Peyer's patch (tissue), 4 donors: ENCODE measurements at regions not wholly inside any gene's neighbourhood (a gene's known extent, or its start where the extent isn't known, plus 50 kb on each side); places are given as distances from the start of the nearest gene placed in this dataset.

Source experiments
- DNase-seq, 3 donors: peaks; one replicate each; pipeline ENCODE4 v3.0.0-alpha.2; 2017 to 2019
- H3K27ac ChIP-seq, 4 donors: fragments of 200-600 bp; sonication (generic); one replicate each; pipeline ENCODE4 v1.5.1; 2016 to 2019
- H3K27me3 ChIP-seq, 2 donors: fragments of 200-600 bp; sonication (generic); one replicate each; pipeline ENCODE4 v1.5.1; 2019
- H3K36me3 ChIP-seq, 3 donors: fragments of 200-600 bp; sonication (generic); one replicate each; pipeline ENCODE4 v1.5.1; 2016 to 2019
- H3K4me1 ChIP-seq, 4 donors: fragments of 200-600 bp; sonication (generic); one replicate each; pipeline ENCODE4 v1.5.1; 2016 to 2019
- H3K4me3 ChIP-seq, 4 donors: fragments of 200-600 bp; sonication (generic); 1 replicate in 3 of 4; 2 replicates in 1 of 4; pipeline ENCODE4 v1.5.1; 2016 to 2019; ENCODE audit warnings: mild to moderate bottlenecking in 1 of 4
- H3K9me3 ChIP-seq, 4 donors: fragments of 200-600 bp; sonication (generic); one replicate each; pipeline ENCODE4 v1.5.1; 2016 to 2019; ENCODE audit warnings: mild to moderate bottlenecking in 1 of 4
- POLR2A ChIP-seq, 2 donors: fragments of 450-650 bp; IDR thresholded peaks; one replicate each; pipeline ENCODE4 v1.5.1; 2017; ENCODE audit warnings: antibody characterized with exemption in 2 of 2, mild to moderate bottlenecking in 2 of 2, moderate library complexity in 2 of 2
- TF ChIP-seq, protein P1 (sequence below), 6 experiments: fragments of 450-650 bp in 4 of 6; fragments of 200-600 bp in 2 of 6; sonication (generic) in 1 of 6; IDR thresholded peaks; one replicate each; pipeline ENCODE4 v1.5.1; 2017 to 2019; ENCODE audit warnings: antibody characterized with exemption in 6 of 6, mild to moderate bottlenecking in 3 of 6, moderate library complexity in 1 of 6

DNA sequence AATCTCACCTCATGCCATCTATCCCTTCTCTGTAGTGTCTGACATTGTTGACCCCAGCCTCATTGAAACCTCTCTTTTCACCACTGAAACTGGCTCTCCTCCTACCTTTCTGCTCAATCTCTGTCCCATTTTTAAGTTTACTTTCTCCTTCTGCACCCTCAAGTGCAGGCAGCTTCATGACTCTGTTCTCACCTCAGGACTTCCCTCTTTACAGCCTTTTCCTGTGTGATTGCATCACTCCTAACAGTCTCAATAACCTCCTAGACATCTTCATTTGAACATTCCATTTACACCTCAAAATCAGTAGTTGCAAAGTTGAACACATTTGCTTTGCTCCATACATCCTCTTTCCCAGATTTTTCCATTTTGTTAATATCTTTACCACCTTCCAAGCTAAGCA, 172.1 kb downstream of the RASEF start:
- no peak for TF ChIP-seq POLR2A (IDR thresholded peaks at IDR 0.05)
- TF ChIP-seq, protein P1, sequence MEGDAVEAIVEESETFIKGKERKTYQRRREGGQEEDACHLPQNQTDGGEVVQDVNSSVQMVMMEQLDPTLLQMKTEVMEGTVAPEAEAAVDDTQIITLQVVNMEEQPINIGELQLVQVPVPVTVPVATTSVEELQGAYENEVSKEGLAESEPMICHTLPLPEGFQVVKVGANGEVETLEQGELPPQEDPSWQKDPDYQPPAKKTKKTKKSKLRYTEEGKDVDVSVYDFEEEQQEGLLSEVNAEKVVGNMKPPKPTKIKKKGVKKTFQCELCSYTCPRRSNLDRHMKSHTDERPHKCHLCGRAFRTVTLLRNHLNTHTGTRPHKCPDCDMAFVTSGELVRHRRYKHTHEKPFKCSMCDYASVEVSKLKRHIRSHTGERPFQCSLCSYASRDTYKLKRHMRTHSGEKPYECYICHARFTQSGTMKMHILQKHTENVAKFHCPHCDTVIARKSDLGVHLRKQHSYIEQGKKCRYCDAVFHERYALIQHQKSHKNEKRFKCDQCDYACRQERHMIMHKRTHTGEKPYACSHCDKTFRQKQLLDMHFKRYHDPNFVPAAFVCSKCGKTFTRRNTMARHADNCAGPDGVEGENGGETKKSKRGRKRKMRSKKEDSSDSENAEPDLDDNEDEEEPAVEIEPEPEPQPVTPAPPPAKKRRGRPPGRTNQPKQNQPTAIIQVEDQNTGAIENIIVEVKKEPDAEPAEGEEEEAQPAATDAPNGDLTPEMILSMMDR (IDR thresholded peaks at IDR 0.05): no peak
- no peaks in the 10 kb centered on the region for H3K36me3 ChIP-seq

DNA sequence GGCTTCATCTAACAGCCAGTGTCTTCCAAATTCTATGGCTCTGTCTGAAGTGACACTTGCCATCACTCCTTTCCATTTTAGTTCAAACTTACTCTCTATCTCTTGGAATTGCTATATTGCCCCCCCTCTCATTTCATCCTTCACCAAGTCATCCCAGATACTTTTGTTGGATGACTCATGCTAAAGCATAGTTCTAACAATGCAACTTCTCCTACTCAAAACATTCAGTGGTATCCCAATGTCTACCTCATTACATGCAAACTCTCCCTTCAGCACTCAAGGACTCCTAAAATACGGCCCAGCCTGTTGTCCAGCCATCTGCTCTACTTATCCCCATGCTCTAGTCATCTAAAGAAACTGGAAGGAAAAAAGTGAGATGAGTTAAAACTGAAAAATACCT, 171.6 kb downstream of the RASEF start:
- Histone ChIP-seq H3K27ac (no peak overlapping the region), H3K4me3 (no peak overlapping the region), H3K9me3 (no peaks in the 10 kb centered on the region), H3K27me3 (no peaks in the 10 kb centered on the region), H3K36me3 (no peaks in the 10 kb centered on the region), H3K4me1 (no peaks in the 10 kb centered on the region)
- no peak for TF ChIP-seq POLR2A (IDR thresholded peaks at IDR 0.05)
- TF ChIP-seq, protein P1 (IDR thresholded peaks at IDR 0.05): no peak
- no peak for DNase-seq

More for the DNA sequence above, 172.1 kb downstream of the RASEF start:
- Histone ChIP-seq H3K4me1 (no peaks in the 10 kb centered on the region), H3K27me3 (no peaks in the 10 kb centered on the region), H3K27ac (no peak overlapping the region), H3K9me3 (no peaks in the 10 kb centered on the region), H3K4me3 (no peak overlapping the region)
- no peak for DNase-seq

DNA sequence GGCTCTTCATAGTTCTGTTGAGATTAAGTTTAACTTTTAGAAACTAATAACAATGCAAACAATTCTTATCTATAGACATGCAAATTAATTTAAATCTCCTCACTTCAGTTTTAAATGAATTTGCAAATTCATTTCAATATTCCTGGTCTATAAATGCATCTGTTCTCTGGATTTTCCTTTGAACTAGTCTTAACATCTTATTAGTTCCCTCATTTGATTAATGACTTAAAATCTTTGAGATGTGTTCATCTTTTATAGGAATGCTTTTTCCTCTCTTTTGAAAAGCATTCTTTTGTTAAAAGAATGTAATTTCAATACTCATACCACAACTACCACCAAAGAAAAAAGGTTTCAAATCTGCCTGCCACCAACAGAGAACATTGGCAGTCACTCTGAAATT, 169.4 kb downstream of the RASEF start:
- Histone ChIP-seq H3K27me3 (no peaks in the 10 kb centered on the region), H3K9me3 (no peaks in the 10 kb centered on the region), H3K4me3 (no peak overlapping the region), H3K36me3 (no peaks in the 10 kb centered on the region), H3K4me1 (no peaks in the 10 kb centered on the region), H3K27ac (no peak overlapping the region)
- TF ChIP-seq POLR2A (IDR thresholded peaks at IDR 0.05): no peak
- TF ChIP-seq, protein P1 (IDR thresholded peaks at IDR 0.05): no peak
- no peak for DNase-seq

DNA sequence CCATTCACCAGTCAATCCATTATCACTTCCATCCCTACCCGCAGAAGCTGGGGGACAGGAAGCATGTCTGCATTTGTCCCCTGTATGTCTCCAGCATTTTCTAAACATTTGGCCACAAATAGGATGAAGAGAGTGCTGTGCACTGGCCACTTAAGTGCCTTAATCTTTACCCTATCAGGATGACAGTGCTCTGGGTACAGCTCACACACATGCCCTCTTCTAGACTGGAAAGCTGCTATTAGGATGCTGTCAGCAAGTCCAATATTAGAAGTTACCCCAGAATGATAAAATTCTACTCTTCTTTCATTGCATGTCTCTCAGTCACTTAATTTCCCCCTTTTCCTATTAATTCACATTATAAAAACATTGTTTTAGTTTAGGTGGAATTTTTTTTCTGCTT, 168.4 kb downstream of the RASEF start:
- H3K27ac ChIP-seq: no peak overlapping the region
- H3K4me3 ChIP-seq: no peak overlapping the region
- TF ChIP-seq, protein P1 (IDR thresholded peaks at IDR 0.05): no peak
- no peak for TF ChIP-seq POLR2A (IDR thresholded peaks at IDR 0.05)
- DNase-seq: no peak
- H3K27me3 ChIP-seq: no peaks in the 10 kb centered on the region
- no peaks in the 10 kb centered on the region for H3K36me3 ChIP-seq
- no peaks in the 10 kb centered on the region for H3K4me1 ChIP-seq
- H3K9me3 ChIP-seq: no peaks in the 10 kb centered on the region

DNA sequence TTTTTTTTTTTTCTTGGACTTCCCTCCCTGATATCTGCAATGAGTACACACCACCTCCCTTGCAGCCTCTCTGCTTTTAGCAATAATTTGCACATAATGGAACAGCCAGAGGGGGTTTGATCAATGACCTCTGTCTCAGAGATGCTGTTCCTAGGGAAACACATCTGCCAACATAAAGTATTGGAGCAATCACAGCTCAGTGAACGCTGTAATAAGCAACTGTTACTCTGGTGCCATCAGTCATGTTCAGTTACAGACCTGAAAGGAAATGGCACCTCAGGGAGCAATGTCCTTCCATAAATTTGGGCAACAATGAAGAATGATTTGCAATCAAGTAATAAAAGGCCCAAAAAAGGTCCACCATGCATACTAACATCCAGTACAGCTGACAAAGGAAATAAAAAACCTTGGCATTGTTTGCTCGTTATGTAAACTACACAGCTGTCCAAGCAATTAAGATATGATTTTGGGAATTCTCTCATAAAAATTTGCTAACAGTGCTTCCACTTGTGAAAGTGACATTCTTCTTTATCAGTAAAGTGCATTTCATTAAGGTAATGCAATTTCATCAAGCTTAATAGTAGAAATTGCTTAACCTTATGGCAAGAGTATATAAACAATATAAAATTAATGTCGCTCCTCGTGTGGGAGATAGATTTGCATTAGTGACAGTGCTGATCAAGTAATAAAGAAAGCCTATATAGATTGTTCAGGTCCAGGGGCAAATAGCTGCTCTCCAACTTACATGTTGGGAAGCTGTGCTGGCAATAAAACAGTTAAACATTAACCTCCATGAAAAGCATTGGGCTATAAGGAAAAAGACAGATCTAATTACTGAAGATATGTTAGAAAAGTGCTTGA, 167.8 kb downstream of the RASEF start:
- no peaks in the 10 kb centered on the region for H3K9me3 ChIP-seq
- no peak overlapping the region for H3K4me3 ChIP-seq
- H3K4me1 ChIP-seq: no peaks in the 10 kb centered on the region
- no peak for TF ChIP-seq POLR2A (IDR thresholded peaks at IDR 0.05)
- TF ChIP-seq, protein P1 (IDR thresholded peaks at IDR 0.05): no peak
- no peaks in the 10 kb centered on the region for H3K36me3 ChIP-seq
- no peaks in the 10 kb centered on the region for H3K27me3 ChIP-seq
- no peak overlapping the region for H3K27ac ChIP-seq
- DNase-seq: no peak
